ENCODE measurements at regions not wholly inside any gene's neighbourhood (a gene's known extent, or its start where the extent isn't known, plus 50 kb on each side); places are given as distances from the start of the nearest gene placed in this dataset.
"Not testable (repeated sequence)": the region's sequence is repeated elsewhere in the genome, so short reads cannot be mapped to it uniquely, and the experiment has no call there.

- intact Hi-C loops (cut with DNase I): no loop called here
- DNase-seq (no peak), ATAC-seq (no peak)
These were observed 107.3 kb downstream of the NRN1 start for GRCh38 chr6:5899216-5900045.

DNA sequence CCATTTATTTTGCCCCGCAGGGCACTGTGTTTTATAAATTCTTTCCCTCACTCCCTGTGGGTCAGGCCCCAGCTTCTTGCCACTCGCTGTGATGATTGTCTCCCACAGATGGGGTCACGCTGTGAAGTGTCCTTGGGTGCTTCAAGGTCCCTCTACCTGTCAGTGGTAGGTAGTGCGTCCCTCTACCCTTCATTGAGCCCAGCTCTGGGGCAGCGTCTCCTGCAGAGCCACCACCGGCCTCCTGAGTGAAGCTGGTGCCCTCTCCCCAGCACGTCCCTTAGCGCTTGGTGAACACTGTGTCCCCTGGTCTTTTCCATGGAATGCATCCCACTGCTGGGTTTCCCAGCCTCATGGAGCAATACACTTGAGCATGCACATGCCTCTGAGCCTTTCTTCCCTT, 108.2 kb downstream of the NRN1 start:
- ATAC-seq (no peak), DNase-seq (no peak)
- intact Hi-C loops (cut with DNase I): no loop called here

DNA sequence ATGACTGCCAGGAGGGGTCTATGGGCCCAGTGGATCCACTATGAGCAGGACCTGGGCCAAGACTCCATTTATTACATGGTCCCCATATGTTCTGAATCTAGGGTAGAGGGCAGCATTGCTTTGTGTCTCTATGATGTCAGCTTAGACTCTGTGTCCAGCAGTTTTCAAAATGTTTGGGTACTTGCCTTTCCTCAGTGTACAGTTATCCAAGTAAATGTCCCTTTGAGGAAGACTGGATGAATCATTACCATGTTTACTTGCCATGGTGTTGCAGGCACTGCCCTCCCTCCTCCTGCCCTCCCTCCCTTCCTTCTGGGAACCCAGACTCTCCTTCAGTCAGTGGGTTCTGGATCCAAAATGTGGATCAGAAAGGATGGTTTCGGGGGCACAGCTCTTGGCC, 108.6 kb downstream of the NRN1 start:
- ATAC-seq: no peak
- DNase-seq: no peak
- intact Hi-C loops (cut with DNase I): no loop called here

DNA sequence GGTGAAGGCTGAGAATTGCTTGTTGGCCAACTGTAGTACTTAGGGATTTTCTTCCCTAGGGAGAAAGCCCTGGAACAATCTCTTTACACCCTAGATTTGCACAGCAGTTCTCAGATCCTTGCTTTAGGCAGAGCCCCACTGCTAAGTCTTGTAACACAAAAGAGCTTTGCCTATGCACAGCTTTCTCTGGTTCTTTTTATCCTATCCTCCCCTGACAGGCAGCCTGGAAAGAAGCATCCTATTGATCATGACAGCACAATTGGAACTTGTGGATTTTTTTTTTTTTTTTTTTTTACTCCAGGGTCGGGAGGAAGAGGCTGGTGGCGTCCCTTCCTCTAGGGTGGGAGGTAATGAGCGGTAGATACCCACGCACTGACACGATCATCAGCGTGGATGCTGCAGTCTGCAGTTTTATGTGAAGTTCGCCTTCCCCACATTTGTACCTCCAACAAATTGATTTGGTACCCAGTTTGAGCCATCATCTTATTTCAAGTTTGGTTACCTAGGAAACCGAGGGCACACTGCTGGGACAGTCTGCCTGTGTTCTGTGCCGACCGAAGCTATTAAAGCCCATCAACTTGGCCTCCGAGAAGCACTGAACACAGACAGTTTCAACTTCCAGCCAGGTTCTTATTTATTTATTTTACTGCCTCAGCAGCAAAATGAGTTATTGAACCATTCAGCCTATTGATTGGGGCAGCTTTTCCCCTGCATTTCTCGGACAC, 110.1 kb downstream of the NRN1 start:
- no peak for ATAC-seq
- intact Hi-C loops (cut with DNase I): no loop called here
- DNase-seq: no peak

- ATAC-seq (no peak), DNase-seq (no peak)
- intact Hi-C loops (cut with DNase I): no loop called here
These were observed 112.4 kb downstream of the NRN1 start for GRCh38 chr6:5894357-5894756.

DNA sequence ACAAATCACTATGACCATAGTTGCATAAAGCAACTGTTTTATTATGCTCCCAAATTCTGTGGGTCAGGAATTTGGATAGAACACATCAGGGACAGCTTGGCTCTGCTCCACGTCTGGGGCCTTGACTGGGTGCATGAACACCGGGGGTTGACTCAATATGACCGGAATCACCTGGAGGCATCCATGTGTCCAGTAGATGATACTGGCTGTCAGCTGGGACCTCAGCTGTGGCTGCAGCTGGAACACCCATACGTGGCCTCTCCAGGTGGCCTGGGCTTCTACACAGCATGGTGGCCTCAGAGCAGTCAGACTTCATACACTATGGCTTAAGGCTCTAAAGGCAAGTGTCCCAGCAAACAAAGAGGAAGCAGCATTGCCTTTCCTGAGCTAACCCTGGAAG, 113.4 kb downstream of the NRN1 start:
- ATAC-seq (no peak), DNase-seq (no peak)
- intact Hi-C loops (cut with DNase I): no loop called here

DNA sequence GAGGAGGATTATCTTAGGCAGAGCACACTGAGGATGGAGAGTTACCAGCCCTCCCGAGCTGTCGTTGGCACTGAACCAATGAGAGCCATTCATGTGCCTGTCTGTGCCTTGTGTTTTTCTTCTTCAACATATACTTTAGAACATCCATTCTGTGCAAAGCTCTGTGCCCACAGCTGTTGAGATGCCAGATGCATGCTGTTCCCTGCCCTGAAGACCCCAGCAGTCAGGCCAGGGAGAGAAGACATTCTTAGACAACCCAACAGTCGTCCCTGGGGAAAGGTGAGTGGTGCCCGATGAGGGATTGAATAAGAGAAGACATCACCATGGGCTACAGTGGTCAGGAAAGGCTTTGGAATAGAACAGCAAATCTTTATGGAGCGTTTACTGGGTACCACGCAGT, 114.1 kb downstream of the NRN1 start:
- intact Hi-C loops (cut with DNase I): no loop called here
- ATAC-seq (no peak), DNase-seq (no peak)

- no peak for ATAC-seq
- intact Hi-C loops (cut with DNase I): no loop called here
These were observed 127.9 kb downstream of the NRN1 start for GRCh38 chr6:5878792-5879191.

DNA sequence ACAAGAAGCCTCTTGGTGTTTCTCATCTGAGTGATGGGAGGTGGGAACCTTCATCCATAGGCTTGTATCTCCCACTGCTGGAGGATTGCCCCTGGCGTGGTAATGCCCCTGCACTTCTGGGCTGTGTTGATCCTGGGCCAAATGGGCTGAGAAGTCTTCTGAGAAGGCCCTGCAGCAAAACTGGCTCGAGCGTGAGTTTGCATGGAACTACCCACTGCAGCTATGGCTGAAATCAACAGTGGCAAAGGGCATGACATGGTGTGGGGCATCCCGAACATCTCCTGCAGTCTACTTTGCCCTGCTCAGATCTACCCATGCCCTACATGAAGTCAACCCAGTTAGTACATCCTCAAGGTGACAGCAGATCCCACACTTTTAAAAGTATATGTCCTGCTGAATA, 130.6 kb downstream of the NRN1 start:
- intact Hi-C loops (cut with DNase I): no loop called here
- DNase-seq: no peak
- ATAC-seq: no peak

More at GRCh38 chr6:5878792-5879191, 127.9 kb downstream of the NRN1 start:
- no peak for DNase-seq

- DNase-seq; ATAC-seq; intact Hi-C loops (cut with DNase I): not testable (repeated sequence)
These were observed 132.7 kb downstream of the NRN1 start for GRCh38 chr6:5873976-5874375.

GRCh38 chr6:5871296-5871695, 135.4 kb downstream of the NRN1 start:
- intact Hi-C loops (cut with DNase I): no loop called here
- DNase-seq: no peak
- no peak for ATAC-seq

- DNase-seq (no peak), ATAC-seq (no peak)
- intact Hi-C loops (cut with DNase I): no loop called here
These were observed 137.0 kb downstream of the NRN1 start for GRCh38 chr6:5869676-5870075.

DNA sequence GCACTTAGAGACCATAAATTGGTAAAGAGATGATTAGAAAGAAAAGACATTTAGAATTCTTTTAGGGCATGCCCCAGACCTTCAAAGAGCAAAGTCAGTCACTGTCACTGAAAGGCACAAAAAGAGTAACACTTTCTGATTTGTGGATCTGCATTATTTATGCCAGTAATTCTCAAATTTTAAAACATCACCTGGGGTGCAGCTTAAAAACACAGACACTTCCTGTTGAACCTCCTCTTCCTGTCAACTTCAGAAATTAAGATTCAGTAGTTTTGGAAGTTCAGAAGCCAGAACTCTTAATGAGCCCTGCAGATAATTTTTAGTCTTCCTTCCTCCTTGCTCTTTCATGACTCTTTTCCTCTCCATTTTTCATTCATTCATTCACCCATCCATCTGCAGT, 137.5 kb downstream of the NRN1 start:
- ATAC-seq (no peak), DNase-seq (no peak)
- intact Hi-C loops (cut with DNase I): no loop called here

- DNase-seq (no peak), ATAC-seq (peak in 1 of 2 donors; percentile 15)
- intact Hi-C loops (cut with DNase I): no loop called here
These were observed 140.1 kb downstream of the NRN1 start for GRCh38 chr6:5866547-5867051.

DNA sequence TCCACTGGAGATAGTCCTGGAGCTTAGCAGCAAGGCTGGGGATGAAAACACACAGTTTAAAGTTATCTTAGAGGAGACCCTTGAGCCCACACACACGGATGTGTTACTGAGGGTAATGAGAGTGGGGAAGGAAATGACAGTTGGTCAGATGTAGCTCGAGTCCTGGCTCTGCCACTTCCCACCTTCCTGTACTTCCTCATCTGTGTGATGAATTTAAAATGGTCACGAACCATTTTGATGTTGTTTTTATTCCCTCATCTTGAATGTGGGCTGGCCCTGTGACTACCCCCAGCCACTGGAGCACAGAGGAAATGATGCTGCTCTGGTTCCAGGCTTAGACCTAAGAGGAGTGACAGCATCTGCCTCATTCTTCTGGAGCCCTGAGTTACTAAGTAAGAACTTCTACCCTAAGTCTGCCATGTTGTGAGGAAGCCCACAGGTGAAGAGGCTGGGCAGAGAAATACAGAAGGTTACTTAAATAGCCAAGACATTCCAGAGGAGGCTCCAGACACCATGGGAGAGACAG, 141.2 kb downstream of the NRN1 start:
- no peak for ATAC-seq
- intact Hi-C loops (cut with DNase I): no loop called here
- no peak for DNase-seq

GRCh38 chr6:5860849-5861248, 145.9 kb downstream of the NRN1 start:
- ATAC-seq (no peak), DNase-seq (no peak)
- intact Hi-C loops (cut with DNase I): no loop called here

- ATAC-seq: no peak
- intact Hi-C loops (cut with DNase I): no loop called here
These were observed 150.8 kb downstream of the NRN1 start for GRCh38 chr6:5855787-5856470.

DNA sequence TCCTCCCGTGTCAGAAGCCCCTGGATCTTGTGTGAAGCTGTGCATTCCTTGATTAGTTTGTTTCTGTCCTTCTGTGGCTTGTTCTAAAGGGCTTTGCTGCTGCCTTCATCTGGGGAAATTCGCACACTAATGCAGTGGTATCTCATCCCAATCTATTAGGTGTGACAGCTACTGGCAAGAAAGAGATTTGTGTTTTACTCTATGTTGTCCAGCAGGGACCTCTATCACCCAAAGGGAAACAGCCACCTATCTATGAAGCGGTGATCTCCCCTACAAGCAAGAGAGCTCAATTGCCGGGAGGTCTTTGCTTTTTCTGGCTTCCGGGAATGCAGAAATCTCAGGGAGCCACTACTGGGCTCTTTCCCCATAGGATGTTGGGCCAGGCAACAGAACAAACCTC, 151.8 kb downstream of the NRN1 start:
- intact Hi-C loops (cut with DNase I): no loop called here
- ATAC-seq (no peak), DNase-seq (no peak)

More at GRCh38 chr6:5855787-5856470, 150.8 kb downstream of the NRN1 start:
- no peak for DNase-seq

GRCh38 chr6:5851261-5851757, 155.4 kb downstream of the NRN1 start:
- ATAC-seq: peak; percentile 92 to 94
- intact Hi-C loops (cut with DNase I): no loop called here
- peak; percentile 69 for DNase-seq

DNA sequence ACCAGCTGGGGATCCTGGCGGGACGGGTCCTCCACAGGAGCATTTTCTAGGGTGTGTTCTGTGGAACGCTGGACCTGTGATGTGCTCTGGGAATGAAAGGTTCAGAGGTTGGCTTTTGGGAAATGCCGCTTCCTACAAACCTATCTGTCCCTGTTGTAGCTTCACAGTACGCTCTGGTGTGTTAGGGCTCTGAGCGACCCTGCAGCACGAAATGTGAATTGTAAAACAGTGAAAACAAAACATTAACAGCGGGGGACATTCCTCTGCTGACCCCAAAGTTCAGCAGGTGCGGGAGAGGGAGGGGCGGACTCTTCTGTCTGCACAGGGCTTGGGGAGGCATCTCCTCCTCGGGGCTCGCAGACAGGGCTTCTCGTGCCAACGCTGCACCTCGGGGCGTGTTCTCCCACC, 155.9 kb downstream of the NRN1 start:
- DNase-seq (no peak), ATAC-seq (peak; percentile 11 to 30)
- intact Hi-C loops (cut with DNase I): no loop called here

Measured in left cardiac atrium (tissue), 4 donors.